Urinary bladder (tissue), 3 donors: ENCODE measurements at regions not wholly inside any gene's neighbourhood (a gene's known extent, or its start where the extent isn't known, plus 50 kb on each side); places are given as distances from the start of the nearest gene placed in this dataset.

Source experiments
- DNase-seq: peaks from one replicate; pipeline ENCODE4 v3.0.0-alpha.2; 2015; ENCODE audit errors: extremely low spot score
- H3K27ac ChIP-seq: one replicate; pipeline ENCODE4 v1.5.1; 2013; ENCODE audit warnings: low read depth, mild to moderate bottlenecking, moderate library complexity
- H3K36me3 ChIP-seq: one replicate; pipeline ENCODE4 v1.6.1; 2013; ENCODE audit warnings: mild to moderate bottlenecking, moderate library complexity; ENCODE audit not compliant: insufficient read depth
- H3K4me1 ChIP-seq: one replicate; pipeline ENCODE4 v1.6.1; 2013; ENCODE audit warnings: mild to moderate bottlenecking, moderate library complexity; ENCODE audit not compliant: insufficient read depth
- H3K4me3 ChIP-seq: one replicate; pipeline ENCODE4 v1.5.1; 2013; ENCODE audit warnings: low read depth, low read length
- WGBS: extraction: QIAGEN DNeasy Blood & Tissue Kit; methylation state at CpG from one replicate; pipeline ENCODE4 v1.1.7; 2013; 5-methylcytosine and 5-hydroxymethylcytosine counted together
- donor health status: healthy with polysubstance abuse.
- donor health status: healthy.

DNA sequence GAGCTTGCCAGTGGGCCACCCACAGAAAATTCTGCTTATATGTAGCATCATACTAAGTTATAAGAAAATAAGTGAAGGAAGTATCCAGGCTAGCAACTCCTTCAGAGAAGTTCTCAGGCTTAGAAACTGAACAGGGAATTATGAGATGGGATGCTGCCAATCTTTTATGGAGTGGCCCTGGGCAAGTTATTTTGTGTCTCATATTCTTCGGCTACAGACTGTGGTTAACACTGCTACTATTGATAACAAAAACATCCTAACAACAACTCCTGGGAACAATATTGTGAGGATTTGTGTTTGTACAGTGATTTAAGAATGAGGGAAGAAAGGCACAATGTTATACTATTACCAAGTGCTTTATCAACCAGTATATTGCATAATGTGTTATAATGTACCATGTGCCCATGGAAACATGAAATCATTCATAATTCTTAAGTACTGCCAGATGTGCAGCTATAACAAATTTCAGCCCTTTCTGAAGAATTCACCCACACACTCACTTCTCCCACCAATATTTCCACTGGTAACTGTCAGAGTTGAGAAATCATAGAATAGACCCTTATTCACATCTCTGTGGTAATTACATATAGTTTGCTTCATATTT, 113.3 kb upstream of the SOX5 start:
- 54% methylated on average over 1 of the region's 1 CpG for WGBS
- no peak overlapping the region for H3K4me3 ChIP-seq
- no peak for DNase-seq
- H3K36me3 ChIP-seq, result no peaks in the 10 kb centered on the region
- no peaks in the 10 kb centered on the region for H3K4me1 ChIP-seq
- H3K27ac ChIP-seq, result no peak overlapping the region

DNA sequence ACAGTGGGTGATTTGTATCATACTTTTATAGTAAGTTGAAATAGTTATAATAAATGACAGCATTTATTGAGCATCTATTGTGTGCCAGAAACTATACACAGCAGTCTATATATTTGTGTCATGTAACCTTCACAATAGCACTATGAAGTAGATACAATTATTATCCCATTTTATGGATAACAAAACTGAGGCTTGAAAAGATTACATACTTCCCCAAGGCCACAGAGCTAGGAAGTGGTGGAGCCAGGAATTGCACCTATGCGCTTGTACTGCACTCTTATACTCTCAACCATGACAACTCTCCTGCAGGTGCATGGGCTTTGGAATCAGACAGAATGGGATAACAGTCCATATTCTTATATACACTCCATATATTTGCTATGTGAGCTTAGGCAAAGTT, 110.6 kb upstream of the SOX5 start:
- no peaks in the 10 kb centered on the region for H3K36me3 ChIP-seq
- H3K4me1 ChIP-seq, result no peaks in the 10 kb centered on the region
- H3K27ac ChIP-seq, result no peak overlapping the region
- DNase-seq, result no peak
- 100% methylated on average over 1 of the region's 1 CpG for WGBS
- H3K4me3 ChIP-seq, result no peak overlapping the region

DNA sequence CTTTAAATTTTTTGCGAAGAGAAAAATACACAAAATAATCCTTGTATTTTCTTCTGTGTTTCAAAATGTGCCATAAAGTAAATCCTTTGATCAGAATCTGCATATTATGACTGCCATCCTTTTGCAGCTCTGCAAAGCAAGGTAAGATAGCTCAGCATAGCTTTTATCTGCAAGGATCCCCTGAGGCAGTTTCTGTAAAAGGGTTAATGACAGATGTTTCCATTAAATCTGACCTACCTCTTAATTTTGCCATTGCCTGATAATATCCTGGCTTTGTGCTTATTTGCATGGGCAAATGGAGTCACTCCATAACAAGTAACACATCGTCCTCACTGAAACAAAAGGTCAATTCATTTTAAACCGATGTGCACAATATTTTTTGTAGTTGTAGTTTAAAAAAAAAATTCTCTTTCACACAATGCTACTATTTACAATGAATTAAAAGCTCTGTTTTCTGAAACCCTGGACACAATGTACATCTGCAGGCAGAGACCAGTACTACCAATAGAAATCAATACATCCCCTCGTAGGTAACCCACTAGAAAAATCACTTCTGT, 108.5 kb upstream of the SOX5 start:
- no peak for DNase-seq
- no peaks in the 10 kb centered on the region for H3K4me1 ChIP-seq
- H3K36me3 ChIP-seq, result no peaks in the 10 kb centered on the region
- no peak overlapping the region for H3K4me3 ChIP-seq
- 78% methylated on average over 4 of the region's 4 CpGs for WGBS
- H3K27ac ChIP-seq, result no peak overlapping the region

DNA sequence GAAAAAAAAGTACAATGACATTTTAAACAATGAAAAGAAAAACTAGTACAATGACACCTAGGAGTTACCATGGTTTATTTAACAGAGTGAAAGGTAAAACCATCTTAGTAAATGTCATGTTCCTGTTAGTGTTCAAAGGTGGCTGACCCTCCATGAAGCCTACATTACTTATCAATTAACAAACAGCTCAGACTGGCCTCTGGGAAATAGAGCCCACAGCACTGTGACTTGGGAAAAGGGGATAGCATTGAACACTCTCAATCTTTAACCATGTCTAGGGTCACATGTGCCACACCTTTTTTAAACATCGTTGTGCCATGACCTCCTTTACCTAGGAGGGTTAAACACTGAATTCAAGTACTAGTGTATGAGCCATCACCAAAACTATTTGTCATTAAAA, 106.3 kb upstream of the SOX5 start:
- no peak for DNase-seq
- H3K4me3 ChIP-seq, result no peak overlapping the region
- H3K27ac ChIP-seq, result no peak overlapping the region
- H3K4me1 ChIP-seq, result no peaks in the 10 kb centered on the region
- 85% methylated on average over 1 of the region's 1 CpG for WGBS
- H3K36me3 ChIP-seq, result no peaks in the 10 kb centered on the region

DNA sequence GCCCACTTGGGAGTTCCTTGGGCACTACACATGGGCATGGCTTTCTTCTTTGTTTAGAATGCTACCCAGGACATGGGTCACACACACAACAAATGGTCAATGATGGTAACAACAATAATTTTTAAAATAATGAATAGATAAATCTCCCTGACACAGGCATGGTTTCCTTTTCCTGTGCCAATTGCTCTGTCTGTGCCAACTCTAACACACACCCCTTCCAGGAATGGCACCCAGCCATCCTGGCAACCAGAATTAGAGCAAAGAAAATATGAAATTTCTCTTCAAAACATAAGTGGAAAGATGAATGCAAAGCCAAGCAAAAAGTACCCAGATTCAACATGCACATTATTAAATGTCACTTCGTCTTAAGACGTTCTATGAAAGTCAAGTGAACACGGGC, 104.9 kb upstream of the SOX5 start:
- WGBS, result 90% methylated on average over 3 of the region's 3 CpGs
- no peak overlapping the region for H3K27ac ChIP-seq
- H3K4me3 ChIP-seq, result no peak overlapping the region
- no peaks in the 10 kb centered on the region for H3K36me3 ChIP-seq
- no peak for DNase-seq
- H3K4me1 ChIP-seq, result no peaks in the 10 kb centered on the region

DNA sequence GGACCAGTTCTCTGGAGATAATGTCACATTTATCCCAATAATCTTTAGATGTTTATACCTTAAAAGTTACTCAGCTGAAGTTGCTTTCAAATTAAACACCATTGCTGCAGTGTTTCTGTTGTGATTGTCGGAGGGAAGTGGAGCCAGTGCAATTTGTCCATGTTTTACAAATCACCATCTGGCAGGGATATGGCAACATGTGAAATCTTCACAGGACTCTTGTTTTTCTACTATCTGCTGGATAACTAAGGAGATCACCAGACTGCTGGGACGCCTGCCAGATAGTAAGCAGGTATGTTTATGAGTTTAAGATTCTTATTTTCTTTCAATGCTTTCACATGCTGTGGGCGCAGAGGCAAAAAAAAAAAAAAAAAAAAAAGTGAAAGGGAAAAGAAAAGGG, 100.3 kb upstream of the SOX5 start:
- Histone ChIP-seq H3K36me3 (no peaks in the 10 kb centered on the region), H3K4me3 (no peak overlapping the region), H3K27ac (no peak overlapping the region), H3K4me1 (no peaks in the 10 kb centered on the region)
- no peak for DNase-seq
- 55% methylated on average over 3 of the region's 3 CpGs for WGBS

DNA sequence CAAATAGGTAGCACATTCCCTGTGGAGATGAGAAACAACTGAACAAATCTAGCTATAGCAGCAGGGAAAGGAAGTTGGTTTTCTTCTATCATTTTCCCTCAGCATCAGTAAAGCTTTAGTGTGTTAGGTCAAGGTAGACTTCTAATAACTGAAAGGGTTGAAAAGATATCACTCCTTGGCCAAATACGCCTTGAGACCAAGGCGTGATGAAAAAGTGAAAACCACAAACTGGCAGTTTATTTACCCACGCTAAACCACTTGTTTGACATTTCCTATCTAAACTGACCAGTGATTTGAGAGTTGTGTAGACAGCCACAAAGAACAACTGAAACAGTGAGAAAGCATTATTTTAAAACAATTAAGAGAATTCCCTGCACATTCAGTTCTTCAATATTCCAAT, 99.6 kb upstream of the SOX5 start:
- Histone ChIP-seq H3K36me3 (no peaks in the 10 kb centered on the region), H3K4me1 (no peaks in the 10 kb centered on the region), H3K4me3 (no peak overlapping the region), H3K27ac (no peak overlapping the region)
- 89% methylated on average over 3 of the region's 3 CpGs for WGBS
- no peak for DNase-seq

DNA sequence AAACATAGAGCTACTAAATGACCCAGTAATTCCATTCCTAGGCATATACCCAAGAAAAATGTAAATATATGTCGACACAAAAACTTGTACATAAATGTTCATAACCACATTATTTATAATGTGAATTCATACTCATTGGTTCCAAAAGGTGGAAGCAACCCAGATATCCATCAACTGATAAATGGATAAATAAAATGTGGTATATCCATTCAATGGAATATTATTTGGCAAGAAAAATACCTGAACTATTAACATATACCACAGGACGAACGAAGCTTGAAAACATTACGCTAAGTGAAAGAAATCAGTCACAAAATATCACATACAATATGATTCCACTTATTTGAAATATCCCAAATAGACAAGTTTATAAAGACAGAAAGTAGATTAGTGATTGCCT, 99.0 kb upstream of the SOX5 start:
- Histone ChIP-seq H3K36me3 (no peaks in the 10 kb centered on the region), H3K27ac (no peak overlapping the region), H3K4me3 (no peak overlapping the region), H3K4me1 (no peaks in the 10 kb centered on the region)
- no peak for DNase-seq
- 94% methylated on average over 4 of the region's 4 CpGs for WGBS

DNA sequence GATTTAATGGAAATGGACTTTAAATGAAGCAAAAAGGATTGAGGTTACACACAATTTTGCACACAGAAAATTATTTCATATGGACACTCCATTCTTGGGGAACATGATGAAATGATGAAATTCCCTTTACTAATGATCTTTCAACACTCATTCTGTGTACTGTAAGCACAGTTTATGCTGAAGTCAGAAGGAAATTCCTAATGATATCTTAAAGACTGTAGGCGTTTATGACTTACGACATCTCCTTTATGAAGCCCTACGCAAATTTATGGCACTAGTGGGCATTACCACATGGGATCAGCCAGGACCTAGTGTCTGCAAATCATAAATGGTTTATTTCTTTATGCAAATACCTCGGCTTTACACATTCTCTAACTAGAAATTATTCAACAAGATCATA, 97.9 kb upstream of the SOX5 start:
- 96% methylated on average over 4 of the region's 4 CpGs for WGBS
- Histone ChIP-seq H3K4me3 (no peak overlapping the region), H3K4me1 (no peaks in the 10 kb centered on the region), H3K27ac (no peak overlapping the region), H3K36me3 (no peaks in the 10 kb centered on the region)
- no peak for DNase-seq

DNA sequence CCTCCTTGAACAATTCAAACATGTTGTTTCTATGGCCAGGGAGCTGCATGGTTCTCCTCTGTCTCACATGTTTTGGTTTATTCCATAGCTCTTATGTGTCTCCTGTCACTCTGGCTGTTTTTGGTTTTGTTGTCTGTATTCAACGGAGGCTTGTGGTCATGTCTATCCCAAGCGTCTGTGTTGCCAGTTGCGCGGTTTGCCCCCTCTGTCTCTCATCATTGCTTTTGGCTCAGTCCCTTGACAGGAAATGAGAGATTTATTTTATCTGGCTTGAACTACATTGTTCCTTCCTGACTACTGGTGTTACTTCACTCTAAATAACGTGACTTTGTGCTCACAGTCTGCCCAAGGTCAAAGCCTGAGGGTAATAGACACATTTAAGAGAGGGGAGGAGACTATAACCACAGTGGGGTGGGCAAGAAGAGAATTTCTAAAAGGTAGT, 96.4 kb upstream of the SOX5 start:
- Histone ChIP-seq H3K27ac (no peak overlapping the region), H3K36me3 (no peaks in the 10 kb centered on the region), H3K4me1 (no peaks in the 10 kb centered on the region), H3K4me3 (no peak overlapping the region)
- WGBS, result 30% methylated on average over 5 of the region's 5 CpGs
- DNase-seq, result no peak

DNA sequence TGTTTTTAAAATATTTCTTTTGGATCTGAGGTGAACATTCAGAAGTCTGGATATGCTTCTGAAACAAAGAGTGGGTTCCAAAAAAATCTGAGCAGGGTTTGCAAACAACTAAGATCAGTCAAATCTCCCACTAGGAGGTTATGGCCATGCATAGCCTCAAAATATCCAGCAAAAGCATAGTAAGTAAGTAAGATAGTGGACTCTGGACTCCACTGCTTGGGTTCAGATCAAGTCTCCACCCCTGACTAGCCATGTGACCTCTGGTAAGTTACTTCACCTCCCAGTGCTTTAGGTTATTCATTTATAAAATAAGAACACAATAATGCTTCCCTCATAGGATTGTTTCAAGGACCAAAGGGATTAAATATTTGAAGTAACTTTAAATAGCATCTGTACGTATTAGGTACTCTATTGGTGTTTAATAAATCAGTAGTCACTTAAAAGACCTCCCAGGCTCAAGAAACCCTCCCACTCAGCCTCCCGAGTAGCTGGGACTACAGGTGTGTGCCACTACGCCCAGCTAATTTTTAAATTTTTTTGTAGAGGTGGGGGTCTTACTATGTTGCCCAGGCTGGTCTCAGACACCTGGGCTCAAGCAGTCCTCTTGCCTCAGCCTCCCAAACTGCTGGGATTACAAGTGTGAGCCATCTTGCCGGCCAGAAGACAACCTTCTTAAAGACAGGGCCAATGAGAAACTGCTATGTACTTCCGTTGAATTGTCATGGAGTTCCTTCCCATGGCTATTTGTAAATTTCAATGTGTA, 95.7 kb upstream of the SOX5 start:
- Histone ChIP-seq H3K4me3 (no peak overlapping the region), H3K27ac (no peak overlapping the region), H3K36me3 (no peaks in the 10 kb centered on the region), H3K4me1 (no peaks in the 10 kb centered on the region)
- WGBS, result 94% methylated on average over 5 of the region's 5 CpGs
- no peak for DNase-seq

DNA sequence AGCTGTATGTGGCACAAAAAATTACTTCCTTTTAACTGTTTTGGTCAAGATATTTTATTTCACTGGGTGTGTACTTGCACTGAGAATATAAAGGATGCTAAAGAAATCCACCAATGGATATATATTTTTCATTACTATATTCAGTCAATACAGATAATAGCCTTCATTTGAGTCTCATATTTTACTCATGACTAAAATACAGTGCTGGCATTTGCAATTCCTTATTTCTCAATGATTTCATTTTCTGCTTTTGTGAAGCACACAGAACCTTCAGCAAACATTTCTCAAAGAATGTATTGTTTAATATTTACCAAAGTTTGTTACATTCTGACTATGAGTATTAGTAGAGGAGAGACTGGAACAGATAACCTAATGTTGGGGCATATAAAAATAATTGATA, 93.2 kb upstream of the SOX5 start:
- H3K27ac ChIP-seq, result no peak overlapping the region
- H3K4me3 ChIP-seq, result no peak overlapping the region
- no peaks in the 10 kb centered on the region for H3K36me3 ChIP-seq
- no peak for DNase-seq
- no peaks in the 10 kb centered on the region for H3K4me1 ChIP-seq

DNA sequence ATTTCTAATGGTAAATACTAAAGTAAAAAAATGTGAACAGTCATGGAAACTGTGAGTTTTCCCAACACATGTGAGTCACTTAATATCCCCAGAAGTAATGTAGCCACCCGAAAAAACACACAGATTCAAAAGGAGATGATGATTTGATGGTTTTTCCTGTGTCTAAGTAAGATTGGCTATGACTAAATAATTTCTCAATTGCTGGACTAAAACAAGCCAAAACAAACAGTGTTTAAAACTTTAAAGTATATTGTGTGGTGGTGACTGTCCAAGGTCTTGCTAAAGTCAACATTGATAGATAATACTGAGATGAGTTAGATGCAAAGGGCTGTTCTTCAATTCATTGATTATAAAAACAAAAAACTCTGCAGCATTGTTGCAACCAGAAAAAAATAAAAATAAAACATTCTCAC, 89.6 kb upstream of the SOX5 start:
- WGBS, result 38% methylated on average over 1 of the region's 1 CpG
- Histone ChIP-seq H3K36me3 (no peaks in the 10 kb centered on the region), H3K27ac (no peak overlapping the region), H3K4me1 (no peaks in the 10 kb centered on the region), H3K4me3 (no peak overlapping the region)
- DNase-seq, result no peak

DNA sequence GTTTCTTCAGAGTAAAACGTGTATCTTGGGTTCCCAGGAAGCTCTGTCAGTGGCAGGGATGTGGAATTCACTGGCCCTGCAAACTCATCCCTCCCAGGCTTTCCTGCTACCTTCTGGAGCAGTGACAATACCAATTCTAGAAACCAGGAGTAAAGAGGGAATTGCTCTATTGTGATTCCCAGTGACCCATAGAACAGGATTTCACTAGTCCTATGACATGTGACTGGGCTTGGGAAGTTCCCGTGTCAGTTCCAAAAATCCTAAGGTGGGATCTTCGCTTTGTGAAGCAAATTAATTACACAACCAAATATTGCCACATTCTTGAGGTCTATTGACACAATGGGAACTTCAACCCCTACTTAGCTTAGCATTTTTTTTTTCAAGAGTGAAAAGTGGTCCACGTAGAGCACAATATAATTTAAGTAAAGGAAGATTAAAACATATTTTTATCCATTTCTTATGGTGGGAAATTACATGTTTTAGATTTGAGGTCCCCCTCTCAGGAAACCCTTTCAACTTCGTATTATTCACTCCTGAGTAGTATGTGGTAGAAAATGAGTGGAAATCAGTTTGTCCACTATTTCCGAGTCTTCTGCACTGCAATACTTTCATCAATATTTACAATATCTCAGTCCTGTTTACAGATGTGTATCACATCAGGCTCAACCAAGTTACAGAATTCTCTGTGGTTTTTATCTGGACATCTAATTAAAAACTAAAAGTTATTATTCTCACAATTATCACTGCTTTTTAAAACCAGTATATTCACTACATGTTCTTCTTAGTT, 88.9 kb upstream of the SOX5 start:
- H3K4me3 ChIP-seq, result no peak overlapping the region
- no peak overlapping the region for H3K27ac ChIP-seq
- no peaks in the 10 kb centered on the region for H3K4me1 ChIP-seq
- H3K36me3 ChIP-seq, result no peaks in the 10 kb centered on the region
- 84% methylated on average over 6 of the region's 6 CpGs for WGBS
- no peak for DNase-seq
